ENCODE measurements at regions not wholly inside any gene's neighbourhood (a gene's known extent, or its start where the extent isn't known, plus 50 kb on each side); places are given as distances from the start of the nearest gene placed in this dataset.

DNA sequence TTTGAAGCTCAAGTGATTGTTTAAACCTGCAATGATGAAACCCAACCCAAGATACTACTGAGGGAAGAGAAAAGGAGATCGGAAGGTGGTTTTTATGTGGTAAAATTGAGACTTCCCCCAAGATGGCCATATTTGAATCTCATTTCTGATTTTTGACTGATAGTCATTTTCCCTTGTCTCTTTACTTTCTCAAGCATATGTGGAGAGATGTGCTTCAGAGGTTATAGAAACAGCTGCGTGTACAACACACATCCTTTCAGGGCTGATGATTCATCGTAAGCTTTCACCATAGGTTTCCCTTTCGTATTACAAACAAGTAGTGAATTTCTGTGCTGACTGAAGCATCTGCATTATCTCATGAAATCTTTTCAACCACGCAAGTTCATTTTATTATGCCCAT, 276.2 kb downstream of the EMP1 start (continued):
- TF ChIP-seq, protein P1, sequence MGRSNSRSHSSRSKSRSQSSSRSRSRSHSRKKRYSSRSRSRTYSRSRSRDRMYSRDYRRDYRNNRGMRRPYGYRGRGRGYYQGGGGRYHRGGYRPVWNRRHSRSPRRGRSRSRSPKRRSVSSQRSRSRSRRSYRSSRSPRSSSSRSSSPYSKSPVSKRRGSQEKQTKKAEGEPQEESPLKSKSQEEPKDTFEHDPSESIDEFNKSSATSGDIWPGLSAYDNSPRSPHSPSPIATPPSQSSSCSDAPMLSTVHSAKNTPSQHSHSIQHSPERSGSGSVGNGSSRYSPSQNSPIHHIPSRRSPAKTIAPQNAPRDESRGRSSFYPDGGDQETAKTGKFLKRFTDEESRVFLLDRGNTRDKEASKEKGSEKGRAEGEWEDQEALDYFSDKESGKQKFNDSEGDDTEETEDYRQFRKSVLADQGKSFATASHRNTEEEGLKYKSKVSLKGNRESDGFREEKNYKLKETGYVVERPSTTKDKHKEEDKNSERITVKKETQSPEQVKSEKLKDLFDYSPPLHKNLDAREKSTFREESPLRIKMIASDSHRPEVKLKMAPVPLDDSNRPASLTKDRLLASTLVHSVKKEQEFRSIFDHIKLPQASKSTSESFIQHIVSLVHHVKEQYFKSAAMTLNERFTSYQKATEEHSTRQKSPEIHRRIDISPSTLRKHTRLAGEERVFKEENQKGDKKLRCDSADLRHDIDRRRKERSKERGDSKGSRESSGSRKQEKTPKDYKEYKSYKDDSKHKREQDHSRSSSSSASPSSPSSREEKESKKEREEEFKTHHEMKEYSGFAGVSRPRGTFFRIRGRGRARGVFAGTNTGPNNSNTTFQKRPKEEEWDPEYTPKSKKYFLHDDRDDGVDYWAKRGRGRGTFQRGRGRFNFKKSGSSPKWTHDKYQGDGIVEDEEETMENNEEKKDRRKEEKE (IDR thresholded peaks at IDR 0.05): no peak
- TF ChIP-seq, protein P2, sequence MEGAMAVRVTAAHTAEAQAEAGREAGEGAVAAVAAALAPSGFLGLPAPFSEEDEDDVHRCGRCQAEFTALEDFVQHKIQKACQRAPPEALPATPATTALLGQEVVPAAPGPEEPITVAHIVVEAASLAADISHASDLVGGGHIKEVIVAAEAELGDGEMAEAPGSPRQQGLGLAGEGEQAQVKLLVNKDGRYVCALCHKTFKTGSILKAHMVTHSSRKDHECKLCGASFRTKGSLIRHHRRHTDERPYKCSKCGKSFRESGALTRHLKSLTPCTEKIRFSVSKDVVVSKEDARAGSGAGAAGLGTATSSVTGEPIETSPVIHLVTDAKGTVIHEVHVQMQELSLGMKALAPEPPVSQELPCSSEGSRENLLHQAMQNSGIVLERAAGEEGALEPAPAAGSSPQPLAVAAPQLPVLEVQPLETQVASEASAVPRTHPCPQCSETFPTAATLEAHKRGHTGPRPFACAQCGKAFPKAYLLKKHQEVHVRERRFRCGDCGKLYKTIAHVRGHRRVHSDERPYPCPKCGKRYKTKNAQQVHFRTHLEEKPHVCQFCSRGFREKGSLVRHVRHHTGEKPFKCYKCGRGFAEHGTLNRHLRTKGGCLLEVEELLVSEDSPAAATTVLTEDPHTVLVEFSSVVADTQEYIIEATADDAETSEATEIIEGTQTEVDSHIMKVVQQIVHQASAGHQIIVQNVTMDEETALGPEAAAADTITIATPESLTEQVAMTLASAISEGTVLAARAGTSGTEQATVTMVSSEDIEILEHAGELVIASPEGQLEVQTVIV (IDR thresholded peaks at IDR 0.05; ENCODE audit: borderline replicate concordance, partially characterized antibody): no peak

DNA sequence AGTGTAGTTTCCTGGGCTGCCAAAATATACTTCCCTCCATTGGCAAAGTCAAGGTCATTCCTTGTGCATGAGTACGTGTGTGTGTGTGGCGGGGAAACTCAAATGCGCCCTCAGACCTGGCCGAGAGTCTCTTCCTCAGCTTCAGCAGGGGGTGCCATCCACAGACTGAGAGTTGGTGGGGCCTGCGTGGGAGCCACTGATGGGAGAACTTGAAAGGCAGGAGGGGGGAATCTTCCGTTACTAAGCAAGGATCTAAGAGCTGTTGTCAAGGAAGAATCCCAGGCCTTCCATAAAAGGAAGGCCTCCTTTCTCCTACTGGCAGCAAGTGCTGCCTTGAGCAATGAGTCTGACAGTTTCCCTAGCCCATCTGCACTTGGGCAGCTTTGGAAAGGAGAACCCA, 274.9 kb downstream of the EMP1 start:
- ATAC-seq (no peak), FAIRE-seq (no peak), DNase-seq (ENCODE audit: low read depth, low spot score) (no peak)
- H3K27me3 ChIP-seq (replicated peaks in 1 of 2; ENCODE audit: control insufficient read depth in 2 of 2, insufficient read depth in 2 of 2, low read length in 1 of 2): no peaks in the 10 kb centered on the region
- peaks cover 13% of the 10 kb centered on the region for H3K4me1 ChIP-seq (ENCODE audit: control insufficient read depth, insufficient read depth, low read length)
- BruUV-seq (replicated peaks): no TSS peak
- H4K20me1 ChIP-seq (ENCODE audit: control insufficient read depth, insufficient read depth): no peaks in the 10 kb centered on the region
- H3K4me2 ChIP-seq (ENCODE audit: control insufficient read depth, insufficient read depth): no peak overlapping the region
- ChIA-PET POLR2A (no interaction called here), SMC1A (ENCODE audit: uncharacterized antibody, unreplicated experiment) (interaction anchor here (1.1 to 1.5 kb wide), 3 partner anchors 11 to 149 kb away, joined by 3 to 4 read pairs (median 4); no protein-coding TSS in a partner anchor), RAD21 (ENCODE audit: unreplicated experiment) (interaction anchor here (2.9 kb wide), 1 partner anchor 66 kb away, joined by 7 read pairs; no protein-coding TSS in a partner anchor), CTCF (interaction anchor here (0.9 to 1.1 kb wide), 2 partner anchors 25 to 109 kb away, joined by 3 read pairs; no protein-coding TSS in a partner anchor)
- in situ Hi-C loops (cut with MboI): no loop called here
- no peak overlapping the region for H3K27ac ChIP-seq (ENCODE audit: control insufficient read depth, insufficient read depth)
- no peaks in the 10 kb centered on the region for H3K36me3 ChIP-seq (ENCODE audit: control insufficient read depth in 2 of 2, insufficient read depth in 2 of 2, low read length in 1 of 2)
- TF ChIP-seq RUNX3 (IDR thresholded peaks at IDR 0.05; ENCODE audit: low read length) (no peak), NR2C1 (IDR thresholded peaks at IDR 0.05) (no peak), ZNF217 (IDR thresholded peaks at IDR 0.05) (no peak), SMARCA5 (IDR thresholded peaks at IDR 0.05) (no peak), NFIC (IDR thresholded peaks at IDR 0.05; ENCODE audit: low read depth, low read length) (no peak), BHLHE40 (IDR thresholded peaks at IDR 0.05; ENCODE audit: borderline replicate concordance in 1 of 2, low read depth in 2 of 2, low read length in 1 of 2) (no peak), CREB1 (IDR thresholded peaks at IDR 0.05; ENCODE audit: low read depth) (no peak), NFYA (IDR thresholded peaks at IDR 0.05; ENCODE audit: borderline replicate concordance, low read depth, low read length) (no peak), DPF2 (IDR thresholded peaks at IDR 0.05) (no peak), FOXK2 (IDR thresholded peaks at IDR 0.05) (no peak), CBX3 (IDR thresholded peaks at IDR 0.05; ENCODE audit: borderline replicate concordance, low read depth) (no peak)
- TF ChIP-seq, protein P3, sequence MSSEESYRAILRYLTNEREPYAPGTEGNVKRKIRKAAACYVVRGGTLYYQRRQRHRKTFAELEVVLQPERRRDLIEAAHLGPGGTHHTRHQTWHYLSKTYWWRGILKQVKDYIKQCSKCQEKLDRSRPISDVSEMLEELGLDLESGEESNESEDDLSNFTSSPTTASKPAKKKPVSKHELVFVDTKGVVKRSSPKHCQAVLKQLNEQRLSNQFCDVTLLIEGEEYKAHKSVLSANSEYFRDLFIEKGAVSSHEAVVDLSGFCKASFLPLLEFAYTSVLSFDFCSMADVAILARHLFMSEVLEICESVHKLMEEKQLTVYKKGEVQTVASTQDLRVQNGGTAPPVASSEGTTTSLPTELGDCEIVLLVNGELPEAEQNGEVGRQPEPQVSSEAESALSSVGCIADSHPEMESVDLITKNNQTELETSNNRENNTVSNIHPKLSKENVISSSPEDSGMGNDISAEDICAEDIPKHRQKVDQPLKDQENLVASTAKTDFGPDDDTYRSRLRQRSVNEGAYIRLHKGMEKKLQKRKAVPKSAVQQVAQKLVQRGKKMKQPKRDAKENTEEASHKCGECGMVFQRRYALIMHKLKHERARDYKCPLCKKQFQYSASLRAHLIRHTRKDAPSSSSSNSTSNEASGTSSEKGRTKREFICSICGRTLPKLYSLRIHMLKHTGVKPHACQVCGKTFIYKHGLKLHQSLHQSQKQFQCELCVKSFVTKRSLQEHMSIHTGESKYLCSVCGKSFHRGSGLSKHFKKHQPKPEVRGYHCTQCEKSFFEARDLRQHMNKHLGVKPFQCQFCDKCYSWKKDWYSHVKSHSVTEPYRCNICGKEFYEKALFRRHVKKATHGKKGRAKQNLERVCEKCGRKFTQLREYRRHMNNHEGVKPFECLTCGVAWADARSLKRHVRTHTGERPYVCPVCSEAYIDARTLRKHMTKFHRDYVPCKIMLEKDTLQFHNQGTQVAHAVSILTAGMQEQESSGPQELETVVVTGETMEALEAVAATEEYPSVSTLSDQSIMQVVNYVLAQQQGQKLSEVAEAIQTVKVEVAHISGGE (CRISPR knock-in tag; IDR thresholded peaks at IDR 0.05): no peak
- no peak overlapping the region for H3K9ac ChIP-seq (ENCODE audit: control insufficient read depth, insufficient read depth, low read length)
- H3K79me2 ChIP-seq (ENCODE audit: control insufficient read depth, insufficient read depth, low read length): no peaks in the 10 kb centered on the region
- H3K4me3 ChIP-seq: no peak overlapping the region
- WGBS (ENCODE audit: insufficient coverage, insufficient replicate concordance, low lambda C conversion rate, missing lambda C conversion rate): 99% methylated on average over 6 of the region's 6 CpGs
- intact Hi-C loops (cut with micrococcal nuclease; ENCODE audit: unreplicated experiment): loop anchor here (5.0 kb wide), 1 partner anchor 121 kb away; no protein-coding TSS in a partner anchor
- no peak overlapping the region for H2AFZ ChIP-seq (ENCODE audit: control insufficient read depth, low read depth, low read length)
- no peaks in the 10 kb centered on the region for H3K9me3 ChIP-seq (replicated peaks; ENCODE audit: control insufficient read depth, insufficient read depth, low read length)

Data from GM12878 (cell line).